ENCODE measurements at regions not wholly inside any gene's neighbourhood (a gene's known extent, or its start where the extent isn't known, plus 50 kb on each side); places are given as distances from the start of the nearest gene placed in this dataset.

- TF ChIP-seq YY1 (IDR thresholded peaks at IDR 0.05; ENCODE audit: low read depth), result no peak
- TF ChIP-seq IRF3 (IDR thresholded peaks at IDR 0.05; ENCODE audit: low read depth, low read length), result no peak
- TF ChIP-seq CTCF (IDR thresholded peaks at IDR 0.05), result no peak
- no peak for TF ChIP-seq USF1 (IDR thresholded peaks at IDR 0.05; ENCODE audit: borderline replicate concordance, low read depth)
- no peak for TF ChIP-seq GABPA (IDR thresholded peaks at IDR 0.05; ENCODE audit: low read depth)
- TF ChIP-seq ELF1 (IDR thresholded peaks at IDR 0.05), result no peak
- no peak for TF ChIP-seq FOXM1 (IDR thresholded peaks at IDR 0.05; ENCODE audit: low read depth)
- TF ChIP-seq ZBTB33 (IDR thresholded peaks at IDR 0.05; ENCODE audit: borderline replicate concordance, low read depth), result no peak
- TF ChIP-seq GATA2 (CRISPR knock-in tag; IDR thresholded peaks at IDR 0.05), result no peak
- no peak for TF ChIP-seq NFIC (IDR thresholded peaks at IDR 0.05; ENCODE audit: borderline replicate concordance)
- no peak for TF ChIP-seq SIN3A (IDR thresholded peaks at IDR 0.05; ENCODE audit: borderline replicate concordance, low read depth, low read length)
- TF ChIP-seq TAF1 (IDR thresholded peaks at IDR 0.05; ENCODE audit: borderline replicate concordance, low read depth, low read length), result no peak
- H3K79me2 ChIP-seq (ENCODE audit: insufficient read depth), result no peaks in the 10 kb centered on the region
- H3K9me3 ChIP-seq, result no peaks in the 10 kb centered on the region
- no peaks in the 10 kb centered on the region for H3K27me3 ChIP-seq (ENCODE audit: insufficient read depth)
- no peaks in the 10 kb centered on the region for H3F3A ChIP-seq (replicated peaks; ENCODE audit: insufficient read depth)
- no peak overlapping the region for H3K4me3 ChIP-seq (ENCODE audit: low read depth in 2 of 2, low read length in 1 of 2)
- no peak overlapping the region for H3K27ac ChIP-seq (ENCODE audit: low read depth in 2 of 2, low read length in 1 of 2)
- no peak overlapping the region for H3K4me2 ChIP-seq
- H3K36me3 ChIP-seq (replicated peaks in 1 of 2; ENCODE audit: control insufficient read depth in 1 of 2, insufficient read depth in 2 of 2, low read length in 1 of 2), result no peaks in the 10 kb centered on the region
- POLR2A ChIA-PET, result no interaction called here
- DNase-seq, result no peak
- CTCF ChIA-PET, result interaction anchor here (0.9 kb wide), 1 partner anchor 83 kb away, joined by 3 read pairs; no protein-coding TSS in a partner anchor
- H3K9ac ChIP-seq, result no peak overlapping the region
- H3K4me1 ChIP-seq (ENCODE audit: control insufficient read depth in 1 of 2, insufficient read depth in 2 of 2, low read depth in 1 of 2, low read length in 1 of 2), result no peaks in the 10 kb centered on the region
- WGBS (ENCODE audit: low lambda C conversion rate), result 0% methylated on average over 1 of the region's 1 CpG
- no peaks in the 10 kb centered on the region for H3K9me2 ChIP-seq
- H4K20me1 ChIP-seq (ENCODE audit: insufficient read depth), result no peaks in the 10 kb centered on the region
- H2AFZ ChIP-seq (ENCODE audit: low read depth), result no peak overlapping the region
Observed at GRCh38 chr1:157460381-157460780, 91.9 kb downstream of the FCRL5 start.

- 1% methylated on average over 3 of the region's 3 CpGs for WGBS (ENCODE audit: low lambda C conversion rate)
- TF ChIP-seq JUND (IDR thresholded peaks at IDR 0.05), result no peak
- TF ChIP-seq IRF3 (IDR thresholded peaks at IDR 0.05; ENCODE audit: low read depth, low read length), result no peak
- TF ChIP-seq GABPA (IDR thresholded peaks at IDR 0.05; ENCODE audit: low read depth), result no peak
- TF ChIP-seq GATA2 (CRISPR knock-in tag; IDR thresholded peaks at IDR 0.05), result no peak
- no peak for TF ChIP-seq YY1 (IDR thresholded peaks at IDR 0.05; ENCODE audit: low read depth)
- no peak for TF ChIP-seq SMC3 (IDR thresholded peaks at IDR 0.05; ENCODE audit: low read depth, low read length)
- TF ChIP-seq NFIC (IDR thresholded peaks at IDR 0.05; ENCODE audit: borderline replicate concordance), result no peak
- TF ChIP-seq RAD21 (IDR thresholded peaks at IDR 0.05; ENCODE audit: low read length), result no peak
- no peak for TF ChIP-seq CHD2 (IDR thresholded peaks at IDR 0.05; ENCODE audit: low read length, partially characterized antibody)
- TF ChIP-seq MAX (IDR thresholded peaks at IDR 0.05; ENCODE audit: low read depth), result no peak
- no peak for TF ChIP-seq MXI1 (IDR thresholded peaks at IDR 0.05; ENCODE audit: low read depth, low read length)
- no peak for TF ChIP-seq NRF1 (IDR thresholded peaks at IDR 0.05; ENCODE audit: low read depth, low read length)
- no peak for TF ChIP-seq POLR2AphosphoS5 (IDR thresholded peaks at IDR 0.05; ENCODE audit: low read depth, low read length)
- no peak for TF ChIP-seq FOSL2 (IDR thresholded peaks at IDR 0.05; ENCODE audit: borderline replicate concordance, low read depth)
- no peak for TF ChIP-seq ELF1 (IDR thresholded peaks at IDR 0.05)
- no peak for TF ChIP-seq EP300 (IDR thresholded peaks at IDR 0.05; ENCODE audit: borderline replicate concordance in 1 of 2, low read depth in 1 of 2, low read length in 1 of 2)
Observed at GRCh38 chr1:157457279-157457678, 95.0 kb downstream of the FCRL5 start.

More at GRCh38 chr1:157457279-157457678, 95.0 kb downstream of the FCRL5 start:
- H3K9me2 ChIP-seq, result no peaks in the 10 kb centered on the region
- H3K9ac ChIP-seq, result no peak overlapping the region
- H3K27ac ChIP-seq (ENCODE audit: low read depth in 2 of 2, low read length in 1 of 2), result no peak overlapping the region
- no peak overlapping the region for H3K4me3 ChIP-seq (ENCODE audit: low read depth in 2 of 2, low read length in 1 of 2)
- H3K27me3 ChIP-seq (ENCODE audit: insufficient read depth), result no peaks in the 10 kb centered on the region
- H3K36me3 ChIP-seq (replicated peaks in 1 of 2; ENCODE audit: control insufficient read depth in 1 of 2, insufficient read depth in 2 of 2, low read length in 1 of 2), result no peaks in the 10 kb centered on the region
- no peaks in the 10 kb centered on the region for H3F3A ChIP-seq (replicated peaks; ENCODE audit: insufficient read depth)
- H3K79me2 ChIP-seq (ENCODE audit: insufficient read depth), result no peaks in the 10 kb centered on the region
- no peaks in the 10 kb centered on the region for H3K4me1 ChIP-seq (ENCODE audit: control insufficient read depth in 1 of 2, insufficient read depth in 2 of 2, low read depth in 1 of 2, low read length in 1 of 2)
- CTCF ChIA-PET, result interaction anchor here (0.6 kb wide), 1 partner anchor 98 kb away, joined by 3 read pairs; no protein-coding TSS in a partner anchor
- no peaks in the 10 kb centered on the region for H4K20me1 ChIP-seq (ENCODE audit: insufficient read depth)
- no peak overlapping the region for H2AFZ ChIP-seq (ENCODE audit: low read depth)
- no peaks in the 10 kb centered on the region for H3K9me3 ChIP-seq
- DNase-seq, result no peak
- H3K4me2 ChIP-seq, result no peak overlapping the region
- POLR2A ChIA-PET, result no interaction called here

Data from SK-N-SH (cell line).